H1 (cell line): ENCODE measurements at regions not wholly inside any gene's neighbourhood (a gene's known extent, or its start where the extent isn't known, plus 50 kb on each side); places are given as distances from the start of the nearest gene placed in this dataset.

Source experiments
- CTCF ChIA-PET: fragments of 300-600 bp; sonication (Branson Sonifier 250); formaldehyde crosslinking; loops from one replicate; lab custom pipeline; 2021; ENCODE audit not compliant: partially characterized antibody; lab: Charles Lee
- POLR2A ChIA-PET: fragments of 300-600 bp; sonication (Branson Sonifier 250); formaldehyde crosslinking; loops from one replicate; lab custom pipeline; 2021; ENCODE audit warnings: inconsistent platforms; ENCODE audit not compliant: partially characterized antibody; lab: Charles Lee
- DNase-seq, 2 experiments: peaks; one replicate each; pipeline versions ENCODE4 v3.0.0 to v3.0.0-alpha.2; 2010 to 2022; ENCODE audit warnings: low spot score in 2 of 2, low read depth in 1 of 2, mixed read lengths in 1 of 2
- FAIRE-seq: peaks from 2 replicates; lab custom pipeline; 2011; peaks lifted over from hg19 to GRCh38; lab: Jason Lieb, UNC
- H2AFZ ChIP-seq: 2 replicates; pipeline ENCODE4 v1.8.1; 2012; ENCODE audit warnings: low read length, inconsistent platforms
- H2AK5ac ChIP-seq: 2 replicates; pipeline ENCODE4 v1.6.1; 2013; ENCODE audit warnings: low read depth, low read length
- H2BK120ac ChIP-seq: replicated peaks from 2 replicates; pipeline ENCODE3; 2013; ENCODE audit warnings: low read depth, low read length, inconsistent platforms
- H2BK12ac ChIP-seq: 2 replicates; pipeline ENCODE4 v1.6.1; 2013; ENCODE audit warnings: low read depth, low read length
- H2BK15ac ChIP-seq: 2 replicates; pipeline ENCODE4 v1.6.1; 2013; ENCODE audit warnings: low read length
- H2BK20ac ChIP-seq: 2 replicates; pipeline ENCODE4 v1.6.1; 2013; ENCODE audit warnings: low read length
- H2BK5ac ChIP-seq: 2 replicates; pipeline ENCODE4 v1.6.1; 2013; ENCODE audit warnings: low read depth, low read length
- H3K14ac ChIP-seq: 2 replicates; pipeline ENCODE4 v1.6.1; 2013; ENCODE audit warnings: inconsistent platforms; ENCODE audit not compliant: insufficient read length
- H3K18ac ChIP-seq: 2 replicates; pipeline ENCODE4 v1.6.1; 2013; ENCODE audit warnings: low read length; ENCODE audit errors: extremely low read depth
- H3K23ac ChIP-seq: 2 replicates; pipeline ENCODE4 v1.6.1; 2013; ENCODE audit warnings: inconsistent platforms; ENCODE audit not compliant: insufficient read length
- H3K23me2 ChIP-seq: 2 replicates; pipeline ENCODE4 v1.6.1; 2013; ENCODE audit warnings: low read depth, low read length
- H3K27ac ChIP-seq: 2 replicates; pipeline ENCODE4 v1.6.1; 2011; ENCODE audit warnings: low read depth, low read length, inconsistent platforms
- H3K27me3 ChIP-seq, 4 experiments: replicated peaks in 1 of 4; 1 replicate in 1 of 4; 2 replicates in 3 of 4; pipeline versions ENCODE4 v1.6.1 to v1.8.1; 2011 to 2013; ENCODE audit warnings: low read length in 3 of 4, mild to moderate bottlenecking in 3 of 4, inconsistent platforms in 2 of 4, mixed read lengths in 2 of 4, moderate library complexity in 1 of 4; ENCODE audit not compliant: control insufficient read depth in 3 of 4, insufficient read depth in 3 of 4; ENCODE audit errors: extremely low read depth in 1 of 4
- H3K36me3 ChIP-seq, 4 experiments: 2 replicates each; pipeline versions ENCODE4 v1.6.1 to v1.8.1; 2011 to 2013; ENCODE audit warnings: mild to moderate bottlenecking in 4 of 4, low read length in 3 of 4, moderate library complexity in 2 of 4, control low read depth in 1 of 4, inconsistent platforms in 1 of 4; ENCODE audit not compliant: insufficient read depth in 4 of 4, control insufficient read depth in 2 of 4
- H3K4ac ChIP-seq: replicated peaks from 2 replicates; pipeline ENCODE3; 2013; ENCODE audit warnings: low read length, low read depth, mixed read lengths, inconsistent platforms; ENCODE audit not compliant: insufficient read length
- H3K4me1 ChIP-seq, 4 experiments: replicated peaks in 1 of 4; 1 replicate in 1 of 4; 2 replicates in 3 of 4; pipeline versions ENCODE4 v1.6.1 to v1.8.1; 2011 to 2013; ENCODE audit warnings: low read length in 3 of 4, inconsistent platforms in 2 of 4, mixed read lengths in 1 of 4; ENCODE audit not compliant: insufficient read depth in 4 of 4, control insufficient read depth in 3 of 4
- H3K4me2 ChIP-seq, 2 experiments: 2 replicates each; pipeline versions ENCODE4 v1.6.1 to v1.8.1; 2011 to 2013; ENCODE audit warnings: low read depth in 2 of 2, low read length in 2 of 2, control low read depth in 1 of 2, inconsistent platforms in 1 of 2, mild to moderate bottlenecking in 1 of 2; ENCODE audit not compliant: insufficient read depth in 1 of 2
- H3K4me3 ChIP-seq, 4 experiments: fragments of 200-600, 300-600 bp in 1 of 4; sonication (generic), shearing (Covaris generic), sonication (Bioruptor Twin) in 1 of 4; 2 replicates each; pipeline versions ENCODE4 v1.5.1 to v1.8.1; 2011 to 2016; ENCODE audit warnings: low read length in 4 of 4, low read depth in 3 of 4, control low read depth in 2 of 4, inconsistent platforms in 2 of 4, mild to moderate bottlenecking in 2 of 4, mixed read lengths in 1 of 4, moderate library complexity in 1 of 4; ENCODE audit not compliant: insufficient read depth in 2 of 4; ENCODE audit errors: extremely low read depth in 1 of 4
- H3K56ac ChIP-seq: replicated peaks from 2 replicates; pipeline ENCODE3; 2013; ENCODE audit warnings: low read depth, mild to moderate bottlenecking, mixed read lengths, low read length, inconsistent platforms; ENCODE audit not compliant: insufficient read length
- H3K79me1 ChIP-seq: 2 replicates; pipeline ENCODE4 v1.6.1; 2013; ENCODE audit warnings: low read depth, low read length, control low read depth
- H3K79me2 ChIP-seq, 2 experiments: 2 replicates each; pipeline versions ENCODE4 v1.6.1 to v1.8.1; 2012 to 2013; ENCODE audit warnings: low read length in 2 of 2, mild to moderate bottlenecking in 2 of 2, inconsistent platforms in 1 of 2; ENCODE audit not compliant: insufficient read depth in 2 of 2, control insufficient read depth in 1 of 2
- H3K9ac ChIP-seq, 4 experiments: replicated peaks in 1 of 4; 1 replicate in 1 of 4; 2 replicates in 3 of 4; pipeline versions ENCODE4 v1.6.1 to v1.8.1; 2011 to 2013; ENCODE audit warnings: low read depth in 3 of 4, low read length in 3 of 4, control low read depth in 2 of 4, mild to moderate bottlenecking in 2 of 4, moderate library complexity in 2 of 4, inconsistent platforms in 1 of 4; ENCODE audit errors: extremely low read depth in 1 of 4
- H3K9me3 ChIP-seq, 2 experiments: 2 replicates each; pipeline versions ENCODE4 v1.6.1 to v1.8.1; 2012 to 2013; ENCODE audit warnings: mild to moderate bottlenecking in 2 of 2, moderate library complexity in 2 of 2, control low read depth in 1 of 2, inconsistent platforms in 1 of 2, low read depth in 1 of 2, low read length in 1 of 2, mixed read lengths in 1 of 2; ENCODE audit not compliant: insufficient read depth in 2 of 2
- H4K20me1 ChIP-seq, 2 experiments: replicated peaks in 1 of 2; 2 replicates each; pipeline versions ENCODE3 to v1.8.1; 2011 to 2013; ENCODE audit warnings: inconsistent platforms in 2 of 2, low read length in 2 of 2, mild to moderate bottlenecking in 1 of 2; ENCODE audit not compliant: insufficient read depth in 2 of 2, control insufficient read depth in 1 of 2
- H4K5ac ChIP-seq: 2 replicates; pipeline ENCODE4 v1.6.1; 2013; ENCODE audit warnings: low read length, low read depth, mixed read lengths, inconsistent platforms; ENCODE audit not compliant: insufficient read length
- H4K8ac ChIP-seq: 2 replicates; pipeline ENCODE4 v1.8.0; 2013; ENCODE audit warnings: mild to moderate bottlenecking, moderate library complexity, low read length, inconsistent platforms; ENCODE audit not compliant: insufficient read depth; ENCODE audit errors: extremely low read depth
- H4K91ac ChIP-seq: replicated peaks from 2 replicates; pipeline ENCODE3; 2013; ENCODE audit warnings: low read length, mixed read lengths, inconsistent platforms; ENCODE audit not compliant: insufficient read length
- ATF2 ChIP-seq: IDR thresholded peaks from 2 replicates; pipeline ENCODE4 v1.6.1; 2012; ENCODE audit warnings: low read length, inconsistent platforms
- BRCA1 ChIP-seq: IDR thresholded peaks from 2 replicates; pipeline ENCODE4 v1.6.1; 2012; ENCODE audit warnings: low read depth, low read length, improper control_type of control experiment
- CTBP2 ChIP-seq: IDR thresholded peaks from 2 replicates; pipeline ENCODE4 v1.7.0; 2011; ENCODE audit warnings: borderline replicate concordance, mild to moderate bottlenecking, moderate library complexity, mixed read lengths, low read length; ENCODE audit not compliant: insufficient read depth, insufficient read length
- CTCF ChIP-seq, 3 experiments: IDR thresholded peaks; 1 replicate in 2 of 3; 2 replicates in 1 of 3; pipeline versions ENCODE4 v1.5.1 to v1.6.1; 2011; ENCODE audit warnings: low read length in 3 of 3, mild to moderate bottlenecking in 3 of 3, inconsistent platforms in 2 of 3, low read depth in 1 of 3, moderate library complexity in 1 of 3; ENCODE audit not compliant: insufficient read depth in 1 of 3; ENCODE audit errors: control extremely low read depth in 1 of 3
- EZH2 ChIP-seq: fragments of 200-600 bp; sonication (generic); IDR thresholded peaks from 2 replicates; pipeline ENCODE4 v1.7.1; 2012; ENCODE audit warnings: low read depth, mild to moderate bottlenecking, moderate library complexity, low read length, inconsistent platforms; ENCODE audit not compliant: severe bottlenecking
- HDAC6 ChIP-seq: IDR thresholded peaks from one replicate; pipeline ENCODE4 v1.7.1; 2012; ENCODE audit warnings: low read depth, mild to moderate bottlenecking, inconsistent platforms, low read length, moderate library complexity
- WGBS, 2 experiments: shearing (Covaris generic) in 1 of 2; methylation state at CpG; one replicate each; pipeline versions ENCODE4 v1.1.6 to v1.1.7; 2013 to 2015; ENCODE audit warnings: low lambda C conversion rate in 2 of 2, mixed read lengths in 2 of 2, inconsistent platforms in 1 of 2, low coverage in 1 of 2, missing lambda C conversion rate in 1 of 2; ENCODE audit not compliant: insufficient replicate concordance in 2 of 2, insufficient coverage in 1 of 2, insufficient read length in 1 of 2; ENCODE audit errors: extremely low coverage in 1 of 2, missing lambda C conversion rate in 1 of 2; 5-methylcytosine and 5-hydroxymethylcytosine counted together

GRCh38 chr1:25012966-25013962 is 83.2 kb upstream of the RUNX3 start:
- WGBS, 2 experiments, result 90% methylated on average over 17 of the region's 17 CpGs; no CpG with 5 or more reads in 1 of the 2 experiments
- FAIRE-seq (no peak), DNase-seq (no peak)
- Histone ChIP-seq H3K23ac (no peak overlapping the region), H3K9ac (no peak overlapping the region), H3K4me3 (no peak overlapping the region), H2BK15ac (no peak overlapping the region), H3K4me2 (no peak overlapping the region), H3K27me3 (no peaks in the 10 kb centered on the region), H3K79me1 (no peaks in the 10 kb centered on the region), H2AFZ (no peak overlapping the region), H3K36me3 (no peaks in the 10 kb centered on the region), H3K79me2 (no peaks in the 10 kb centered on the region), H3K14ac (no peak overlapping the region), H3K56ac (no peak overlapping the region), H4K91ac (no peak overlapping the region), H2BK12ac (no peak overlapping the region), H3K18ac (no peak overlapping the region), H4K8ac (no peak overlapping the region), H2AK5ac (no peak overlapping the region), H2BK20ac (no peak overlapping the region), H3K9me3 (no peaks in the 10 kb centered on the region), H3K23me2 (no peaks in the 10 kb centered on the region), H3K4ac (no peak overlapping the region), H4K5ac (no peak overlapping the region), H2BK120ac (no peak overlapping the region), H4K20me1 (no peaks in the 10 kb centered on the region), H2BK5ac (no peak overlapping the region), H3K4me1 (peaks cover 0 to 6% (median 2%) of the 10 kb centered on the region in 4 experiments; a peak in 3 of 7 replicates), H3K27ac (no peak overlapping the region)
- CTCF ChIA-PET, result interaction anchor here (0.9 to 3.2 kb wide), 2 partner anchors 25 to 104 kb away, joined by 3 to 13 read pairs; no protein-coding TSS in a partner anchor
- POLR2A ChIA-PET, result no interaction called here
- TF ChIP-seq HDAC6, result no peak
- no peak for TF ChIP-seq CTCF (IDR thresholded peaks at IDR 0.05; ENCODE audit: control extremely low read depth in 1 of 3, insufficient read depth in 1 of 3, low read depth in 1 of 3, low read length in 3 of 3)
- TF ChIP-seq CTBP2, result no peak
- TF ChIP-seq EZH2, result no peak
- no peak for TF ChIP-seq BRCA1
- no peak for TF ChIP-seq ATF2
